CD4-positive, alpha-beta T cell (primary cell): ENCODE measurements at regions not wholly inside any gene's neighbourhood (a gene's known extent, or its start where the extent isn't known, plus 50 kb on each side); places are given as distances from the start of the nearest gene placed in this dataset.

ENCODE experiments used
- ATAC-seq: fragments of 200-7000 bp; cut with Tn5 transposase; one replicate; pipeline ENCODE4 v1.10.0; 2022; ENCODE audit warnings: mild to moderate bottlenecking; ENCODE audit not compliant: poor library complexity
- CTCF ChIA-PET: fragments of 350-600 bp; sonication (Branson Sonifier 250); formaldehyde crosslinking; loops from one replicate; lab custom pipeline; 2021; ENCODE audit warnings: antibody characterized with exemption, inconsistent platforms; lab: Charles Lee
- POLR2A ChIA-PET: fragments of 350-600 bp; sonication (Branson Sonifier 250); formaldehyde crosslinking; loops from one replicate; lab custom pipeline; 2021; ENCODE audit warnings: antibody characterized with exemption, inconsistent platforms; lab: Charles Lee
- DNase-seq, 14 experiments: peaks; one replicate each; pipeline ENCODE4 v3.0.0-alpha.2; 2013 to 2020; ENCODE audit warnings: mixed read lengths in 2 of 14
- H3K27ac ChIP-seq, 2 donors: one replicate each; pipeline versions ENCODE4 v1.5.1 to v1.7.0; 2013; ENCODE audit warnings: low read length in 2 of 2, low read depth in 1 of 2, mild to moderate bottlenecking in 1 of 2
- H3K27me3 ChIP-seq, 2 experiments: 1 replicate in 1 of 2; 2 replicates in 1 of 2; pipeline versions ENCODE4 v1.6.1 to v1.7.0; 2013; ENCODE audit warnings: low read length in 2 of 2, control low read depth in 1 of 2, mild to moderate bottlenecking in 1 of 2, moderate library complexity in 1 of 2; ENCODE audit not compliant: insufficient read depth in 2 of 2, control insufficient read depth in 1 of 2
- H3K36me3 ChIP-seq: one replicate; pipeline ENCODE4 v1.6.1; 2013; ENCODE audit warnings: low read length, control low read depth; ENCODE audit not compliant: insufficient read depth
- H3K4me1 ChIP-seq: one replicate; pipeline ENCODE4 v1.6.1; 2013; ENCODE audit warnings: low read length, control low read depth; ENCODE audit not compliant: insufficient read depth
- H3K4me3 ChIP-seq: one replicate; pipeline ENCODE4 v1.5.1; 2013; ENCODE audit warnings: mild to moderate bottlenecking, low read length, moderate library complexity
- H3K9me3 ChIP-seq, 2 experiments: 1 replicate in 1 of 2; 2 replicates in 1 of 2; pipeline versions ENCODE4 v1.6.1 to v1.7.0; 2013; ENCODE audit warnings: low read length in 2 of 2, mild to moderate bottlenecking in 2 of 2, control low read depth in 1 of 2, moderate library complexity in 1 of 2; ENCODE audit not compliant: control insufficient read depth in 1 of 2, insufficient read depth in 1 of 2
- H3K27ac Mint-ChIP-seq: one replicate; pipeline ENCODE4 v1.8.0; 2020; ENCODE audit warnings: mixed read lengths
- H3K27me3 Mint-ChIP-seq: one replicate; pipeline ENCODE4 v1.8.0; 2021; ENCODE audit warnings: mixed read lengths
- H3K36me3 Mint-ChIP-seq: one replicate; pipeline ENCODE4 v1.8.0; 2021; ENCODE audit warnings: low read depth, mixed read lengths
- H3K4me1 Mint-ChIP-seq: one replicate; pipeline ENCODE4 v1.8.0; 2021; ENCODE audit warnings: low read depth, mixed read lengths
- H3K4me3 Mint-ChIP-seq: one replicate; pipeline ENCODE4 v1.8.0; 2020; ENCODE audit warnings: mild to moderate bottlenecking, mixed read lengths
- H3K9me3 Mint-ChIP-seq: one replicate; pipeline ENCODE4 v1.8.0; 2020; ENCODE audit warnings: mixed read lengths
- CTCF ChIP-seq: fragments of 200-600 bp; IDR thresholded peaks from one replicate; pipeline ENCODE4 v1.8.0; 2022; ENCODE audit warnings: antibody characterized with exemption, mild to moderate bottlenecking
- intact Hi-C, 2 experiments: fragments of 100-400 bp; cut with DNase I in 1 of 2; cut with micrococcal nuclease in 1 of 2; formaldehyde crosslinking; loops; one replicate each; pipeline versions ENCODE4 v1.15.1 to v1.9.0; 2023 to 2025; cut with DNase I, micrococcal nuclease

- H3K4me3 Mint-ChIP-seq = no peak overlapping the region
- no peaks in the 10 kb centered on the region for H3K9me3 ChIP-seq
- H3K4me1 Mint-ChIP-seq = no peaks in the 10 kb centered on the region
- ChIA-PET CTCF (no interaction called here), POLR2A (no interaction called here)
- H3K4me3 ChIP-seq = no peak overlapping the region
- H3K27ac ChIP-seq = no peak overlapping the region
- no peaks in the 10 kb centered on the region for H3K36me3 ChIP-seq
- H3K4me1 ChIP-seq = no peaks in the 10 kb centered on the region
- no peaks in the 10 kb centered on the region for H3K36me3 Mint-ChIP-seq
- H3K27me3 Mint-ChIP-seq = peaks cover 14% of the 10 kb centered on the region
- ATAC-seq = no peak
- DNase-seq = no peak
- H3K9me3 Mint-ChIP-seq = no peaks in the 10 kb centered on the region
- TF ChIP-seq CTCF = no peak
- intact Hi-C loops = no loop called here
- no peaks in the 10 kb centered on the region for H3K27me3 ChIP-seq
- H3K27ac Mint-ChIP-seq = no peak overlapping the region
Measured at GRCh38 chr2:39504790-39505335, 67.8 kb upstream of the MAP4K3 start.

GRCh38 chr2:39506215-39506614 is 69.1 kb upstream of the MAP4K3 start:
- DNase-seq = no peak
- H3K27me3 ChIP-seq = no peaks in the 10 kb centered on the region
- POLR2A ChIA-PET = no interaction called here

GRCh38 chr2:39508198-39508597 is 71.1 kb upstream of the MAP4K3 start:
- intact Hi-C loops = no loop called here
- no peak overlapping the region for H3K27ac Mint-ChIP-seq
- TF ChIP-seq CTCF = no peak
- Histone ChIP-seq H3K4me3 (no peak overlapping the region), H3K9me3 (no peaks in the 10 kb centered on the region), H3K4me1 (no peaks in the 10 kb centered on the region), H3K27ac (no peak overlapping the region), H3K36me3 (no peaks in the 10 kb centered on the region), H3K27me3 (no peaks in the 10 kb centered on the region)
- ChIA-PET POLR2A (no interaction called here), CTCF (no interaction called here)
- H3K27me3 Mint-ChIP-seq = peaks cover 5% of the 10 kb centered on the region
- no peaks in the 10 kb centered on the region for H3K9me3 Mint-ChIP-seq
- no peaks in the 10 kb centered on the region for H3K36me3 Mint-ChIP-seq
- ATAC-seq (no peak), DNase-seq (no peak)
- H3K4me1 Mint-ChIP-seq = peaks cover under 1% of the 10 kb centered on the region
- H3K4me3 Mint-ChIP-seq = no peak overlapping the region

More at GRCh38 chr2:39506215-39506614, 69.1 kb upstream of the MAP4K3 start:
- Histone ChIP-seq H3K27ac (no peak overlapping the region), H3K4me3 (no peak overlapping the region), H3K36me3 (no peaks in the 10 kb centered on the region), H3K4me1 (no peaks in the 10 kb centered on the region), H3K9me3 (no peaks in the 10 kb centered on the region)
- H3K27ac Mint-ChIP-seq = no peak overlapping the region
- ATAC-seq = no peak
- peaks cover 14% of the 10 kb centered on the region for H3K27me3 Mint-ChIP-seq
- no peaks in the 10 kb centered on the region for H3K36me3 Mint-ChIP-seq
- intact Hi-C loops = no loop called here
- no peak overlapping the region for H3K4me3 Mint-ChIP-seq
- H3K9me3 Mint-ChIP-seq = no peaks in the 10 kb centered on the region
- CTCF ChIA-PET = no interaction called here
- TF ChIP-seq CTCF = no peak
- no peaks in the 10 kb centered on the region for H3K4me1 Mint-ChIP-seq
